Peyer's patch (tissue), 4 donors: ENCODE measurements at regions not wholly inside any gene's neighbourhood (a gene's known extent, or its start where the extent isn't known, plus 50 kb on each side); places are given as distances from the start of the nearest gene placed in this dataset.

Experiments used
- DNase-seq, 3 donors: peaks; one replicate each; pipeline ENCODE4 v3.0.0-alpha.2; 2017 to 2019
- H3K27ac ChIP-seq, 4 donors: fragments of 200-600 bp; sonication (generic); one replicate each; pipeline ENCODE4 v1.5.1; 2016 to 2019
- H3K27me3 ChIP-seq, 2 donors: fragments of 200-600 bp; sonication (generic); one replicate each; pipeline ENCODE4 v1.5.1; 2019
- H3K36me3 ChIP-seq, 3 donors: fragments of 200-600 bp; sonication (generic); one replicate each; pipeline ENCODE4 v1.5.1; 2016 to 2019
- H3K4me1 ChIP-seq, 4 donors: fragments of 200-600 bp; sonication (generic); one replicate each; pipeline ENCODE4 v1.5.1; 2016 to 2019
- H3K4me3 ChIP-seq, 4 donors: fragments of 200-600 bp; sonication (generic); 1 replicate in 3 of 4; 2 replicates in 1 of 4; pipeline ENCODE4 v1.5.1; 2016 to 2019; ENCODE audit warnings: mild to moderate bottlenecking in 1 of 4
- H3K9me3 ChIP-seq, 4 donors: fragments of 200-600 bp; sonication (generic); one replicate each; pipeline ENCODE4 v1.5.1; 2016 to 2019; ENCODE audit warnings: mild to moderate bottlenecking in 1 of 4
- CTCF ChIP-seq, 6 experiments: fragments of 450-650 bp in 4 of 6; fragments of 200-600 bp in 2 of 6; sonication (generic) in 1 of 6; IDR thresholded peaks; one replicate each; pipeline ENCODE4 v1.5.1; 2017 to 2019; ENCODE audit warnings: antibody characterized with exemption in 6 of 6, mild to moderate bottlenecking in 3 of 6, moderate library complexity in 1 of 6
- POLR2A ChIP-seq, 2 donors: fragments of 450-650 bp; IDR thresholded peaks; one replicate each; pipeline ENCODE4 v1.5.1; 2017; ENCODE audit warnings: antibody characterized with exemption in 2 of 2, mild to moderate bottlenecking in 2 of 2, moderate library complexity in 2 of 2

GRCh38 chr9:91094324-91095088, 267.2 kb downstream of the AUH start:
- Histone ChIP-seq H3K36me3 (no peaks in the 10 kb centered on the region), H3K27me3 (no peaks in the 10 kb centered on the region), H3K9me3 (no peaks in the 10 kb centered on the region), H3K27ac (no peak overlapping the region), H3K4me1 (peaks cover 0 to 3% (median 2%) of the 10 kb centered on the region in 4 donors), H3K4me3 (no peak overlapping the region)
- DNase-seq: no peak
- TF ChIP-seq POLR2A (IDR thresholded peaks at IDR 0.05): no peak
- no peak for TF ChIP-seq CTCF (IDR thresholded peaks at IDR 0.05)

GRCh38 chr9:91098203-91098850, 263.4 kb downstream of the AUH start:
- DNase-seq: no peak
- no peak overlapping the region for H3K4me3 ChIP-seq

GRCh38 chr9:91099436-91099835, 262.3 kb downstream of the AUH start:
- no peak overlapping the region for H3K4me3 ChIP-seq
- H3K27me3 ChIP-seq: no peaks in the 10 kb centered on the region
- H3K4me1 ChIP-seq: peaks cover 9 to 25% (median 18%) of the 10 kb centered on the region in 4 donors
- TF ChIP-seq POLR2A (IDR thresholded peaks at IDR 0.05) (no peak), CTCF (IDR thresholded peaks at IDR 0.05) (no peak)
- no peak for DNase-seq
- peak overlapping the region in 2 of 4 donors; percentile 10 to 78 for H3K27ac ChIP-seq
- no peaks in the 10 kb centered on the region for H3K9me3 ChIP-seq
- no peaks in the 10 kb centered on the region for H3K36me3 ChIP-seq

More at GRCh38 chr9:91098203-91098850, 263.4 kb downstream of the AUH start:
- Histone ChIP-seq H3K27me3 (no peaks in the 10 kb centered on the region), H3K27ac (no peak overlapping the region), H3K9me3 (no peaks in the 10 kb centered on the region), H3K4me1 (peaks cover 9 to 25% (median 18%) of the 10 kb centered on the region in 4 donors), H3K36me3 (no peaks in the 10 kb centered on the region)
- no peak for TF ChIP-seq CTCF (IDR thresholded peaks at IDR 0.05)
- no peak for TF ChIP-seq POLR2A (IDR thresholded peaks at IDR 0.05)

GRCh38 chr9:91100878-91101450, 260.8 kb downstream of the AUH start:
- H3K4me1 ChIP-seq: peaks cover 9 to 25% (median 18%) of the 10 kb centered on the region in 4 donors
- peak overlapping the region in 1 of 4 donors; percentile 78 for H3K27ac ChIP-seq
- TF ChIP-seq POLR2A (IDR thresholded peaks at IDR 0.05) (no peak), CTCF (IDR thresholded peaks at IDR 0.05) (no peak)
- H3K4me3 ChIP-seq: no peak overlapping the region
- H3K36me3 ChIP-seq: no peaks in the 10 kb centered on the region
- no peaks in the 10 kb centered on the region for H3K9me3 ChIP-seq
- no peaks in the 10 kb centered on the region for H3K27me3 ChIP-seq
- no peak for DNase-seq

GRCh38 chr9:91101611-91102168, 260.0 kb downstream of the AUH start:
- peak in 2 of 3 donors; percentile 84 to 93 for DNase-seq
- no peaks in the 10 kb centered on the region for H3K9me3 ChIP-seq
- peak overlapping the region in 1 of 4 donors; percentile 41 for H3K27ac ChIP-seq
- H3K36me3 ChIP-seq: no peaks in the 10 kb centered on the region
- H3K4me1 ChIP-seq: peaks cover 9 to 25% (median 18%) of the 10 kb centered on the region in 4 donors
- no peak overlapping the region for H3K4me3 ChIP-seq
- H3K27me3 ChIP-seq: no peaks in the 10 kb centered on the region
- no peak for TF ChIP-seq CTCF (IDR thresholded peaks at IDR 0.05)
- TF ChIP-seq POLR2A (IDR thresholded peaks at IDR 0.05): no peak
